Activated CD4-positive, alpha-beta T cell treated with anti-CD3 and anti-CD28 coated beads for 1 hour (primary cell): ENCODE measurements at regions not wholly inside any gene's neighbourhood (a gene's known extent, or its start where the extent isn't known, plus 50 kb on each side); places are given as distances from the start of the nearest gene placed in this dataset.

Experiments
- DNase-seq: peaks from one replicate; pipeline ENCODE4 v3.0.0-alpha.2; 2020

DNA sequence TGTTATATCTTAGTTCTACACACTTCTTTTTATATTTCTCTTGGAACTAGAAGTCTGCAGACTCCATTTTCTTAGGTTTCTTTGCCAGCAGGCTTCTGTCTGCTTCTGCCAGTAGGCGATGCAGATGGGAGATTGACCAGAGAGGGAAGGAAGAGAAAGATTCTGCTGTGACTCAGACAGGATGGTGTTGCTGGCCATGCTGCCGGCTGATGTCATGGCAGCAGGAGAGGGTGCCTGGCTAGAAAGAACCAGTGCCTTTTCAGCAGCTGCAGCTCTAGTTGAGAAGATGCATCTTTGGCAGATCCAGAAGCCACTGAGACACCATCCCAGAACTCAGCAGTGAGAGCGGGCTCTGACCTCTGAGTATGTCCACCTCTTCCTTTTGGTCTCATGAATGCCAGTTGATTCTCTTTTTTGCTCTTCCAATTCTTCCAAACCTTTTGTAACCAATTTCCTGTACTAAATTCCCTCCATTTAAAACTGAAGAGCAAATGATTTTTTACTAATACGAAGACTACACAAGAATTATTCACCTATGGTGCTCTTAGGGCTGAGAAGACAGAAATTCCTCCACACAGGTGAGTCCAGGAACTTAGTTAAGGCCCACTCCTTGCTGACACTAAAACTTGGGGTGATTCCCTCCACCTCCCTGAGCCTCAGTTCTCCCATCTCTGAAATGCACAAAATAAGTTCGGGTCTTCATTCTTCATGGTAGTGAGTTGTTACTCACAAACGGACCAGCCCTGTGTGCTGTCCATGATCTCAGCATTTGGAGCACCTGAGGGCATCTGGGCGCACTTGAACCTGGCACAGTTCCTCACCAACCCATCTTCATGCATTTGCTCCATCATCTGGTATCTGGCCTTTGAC, 200.7 kb downstream of the MYCN start:
- DNase-seq, result no peak

DNA sequence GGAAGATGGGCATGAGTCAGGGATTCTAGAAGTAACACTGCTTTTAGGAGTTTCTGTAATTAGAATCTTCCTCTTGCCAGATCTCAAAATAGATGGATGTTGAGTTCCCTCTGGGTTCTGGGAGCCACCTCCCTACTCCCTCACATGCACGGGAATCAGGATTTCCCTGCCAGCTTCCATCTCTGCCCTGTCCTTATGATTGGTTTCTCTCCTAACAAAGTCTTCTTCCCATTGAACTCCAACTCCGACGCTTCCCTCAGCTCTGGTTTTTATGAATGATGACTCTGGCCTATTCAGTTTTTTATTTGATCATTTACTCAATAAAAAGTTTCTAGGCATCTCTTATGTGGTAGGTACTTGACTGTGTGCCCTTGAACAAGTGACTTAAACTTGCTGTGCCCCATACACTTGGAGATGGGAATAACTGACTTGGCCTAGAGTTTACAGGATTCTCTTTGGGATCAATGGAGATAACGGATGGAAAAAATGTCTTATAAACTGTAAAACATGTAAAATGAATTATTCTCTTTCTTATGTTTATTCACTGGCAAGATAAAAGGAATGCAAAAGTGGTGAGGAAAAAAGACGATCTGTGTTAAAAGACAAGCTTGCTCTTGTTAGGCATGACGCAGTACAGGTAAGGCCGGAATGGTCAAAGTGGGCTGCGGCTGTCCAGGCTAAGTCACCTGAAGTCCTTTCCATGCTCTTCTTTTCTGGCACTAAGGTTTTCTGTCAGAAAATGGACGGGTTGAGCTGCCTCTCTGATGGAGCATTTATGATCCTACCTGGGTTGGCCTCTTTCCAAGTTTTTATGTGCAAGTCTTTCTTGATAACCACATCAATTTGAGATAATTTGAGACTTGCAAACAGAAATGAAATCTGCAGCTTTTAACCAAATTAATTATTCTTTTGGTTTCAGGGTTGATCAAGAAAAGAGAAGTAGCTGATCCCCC, 199.6 kb downstream of the MYCN start:
- no peak for DNase-seq

DNA sequence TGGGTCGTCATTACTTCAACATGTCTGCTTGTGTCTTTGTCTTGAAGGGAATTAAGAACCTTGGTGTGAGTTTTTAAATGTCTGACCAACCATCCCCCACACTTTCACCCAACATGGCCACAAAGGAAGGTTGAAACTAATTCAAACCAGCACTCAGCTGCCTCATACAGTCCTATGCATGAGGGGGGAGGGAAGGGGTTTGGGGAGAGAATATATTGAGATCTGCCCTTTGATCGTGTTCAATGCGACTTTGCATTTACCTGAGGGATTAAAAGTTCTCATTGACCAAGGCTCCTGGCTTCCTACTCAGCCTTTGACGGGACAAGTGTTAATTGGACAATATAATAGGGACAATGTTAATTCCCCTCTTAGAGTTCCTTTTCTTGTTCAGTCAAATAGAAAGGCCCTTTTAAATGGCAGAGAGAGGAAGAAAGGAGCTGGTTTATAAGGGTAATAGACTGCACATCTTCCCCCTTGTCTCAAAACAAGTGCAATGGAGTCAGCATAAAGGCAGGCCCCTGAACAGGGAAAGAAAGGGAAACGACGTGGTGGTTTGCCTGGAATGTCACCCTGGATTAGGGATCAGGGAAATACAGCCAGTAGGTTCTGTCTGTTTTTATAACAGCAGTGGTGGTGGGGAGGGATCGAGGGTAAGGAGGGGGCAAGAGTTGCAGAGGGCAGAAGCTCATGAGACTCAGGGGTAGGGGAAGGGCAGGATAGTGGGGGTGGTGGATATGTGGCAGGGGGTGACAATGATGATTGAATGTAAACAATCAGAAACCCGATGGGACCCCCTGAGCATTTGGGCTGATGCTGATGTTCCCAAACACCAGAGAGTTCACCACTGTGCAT, 198.7 kb downstream of the MYCN start:
- no peak for DNase-seq

DNA sequence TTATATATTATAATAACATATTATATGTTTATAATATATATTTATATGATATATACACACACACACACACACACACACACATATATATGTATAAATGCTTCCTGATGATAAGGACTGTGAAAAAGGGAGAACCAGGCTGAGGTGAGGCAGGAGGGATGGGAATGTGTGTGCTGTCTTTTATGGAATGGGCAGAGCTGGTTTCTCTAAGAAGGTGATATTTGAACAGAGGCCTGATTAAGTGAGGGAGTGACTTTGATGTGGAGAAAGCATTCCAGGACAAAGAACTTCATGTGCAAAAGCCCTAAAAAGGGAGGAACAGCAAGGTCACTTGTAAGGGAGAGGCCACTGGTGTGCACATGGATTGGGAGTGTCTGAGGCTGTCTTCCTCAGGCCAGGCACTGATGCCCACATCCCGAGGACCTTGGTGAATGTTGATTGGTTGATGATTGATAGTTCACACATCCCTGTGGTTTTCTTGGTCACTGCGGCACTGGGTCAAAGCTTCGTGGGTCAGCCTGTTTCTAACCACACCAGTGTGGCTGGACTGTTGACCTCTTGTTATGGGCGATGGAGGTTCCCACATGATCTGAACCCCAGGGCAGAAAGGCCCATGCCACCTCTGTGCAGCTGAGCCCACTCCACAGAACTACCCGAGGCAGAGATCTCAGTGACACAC, 196.9 kb downstream of the MYCN start:
- no peak for DNase-seq

DNA sequence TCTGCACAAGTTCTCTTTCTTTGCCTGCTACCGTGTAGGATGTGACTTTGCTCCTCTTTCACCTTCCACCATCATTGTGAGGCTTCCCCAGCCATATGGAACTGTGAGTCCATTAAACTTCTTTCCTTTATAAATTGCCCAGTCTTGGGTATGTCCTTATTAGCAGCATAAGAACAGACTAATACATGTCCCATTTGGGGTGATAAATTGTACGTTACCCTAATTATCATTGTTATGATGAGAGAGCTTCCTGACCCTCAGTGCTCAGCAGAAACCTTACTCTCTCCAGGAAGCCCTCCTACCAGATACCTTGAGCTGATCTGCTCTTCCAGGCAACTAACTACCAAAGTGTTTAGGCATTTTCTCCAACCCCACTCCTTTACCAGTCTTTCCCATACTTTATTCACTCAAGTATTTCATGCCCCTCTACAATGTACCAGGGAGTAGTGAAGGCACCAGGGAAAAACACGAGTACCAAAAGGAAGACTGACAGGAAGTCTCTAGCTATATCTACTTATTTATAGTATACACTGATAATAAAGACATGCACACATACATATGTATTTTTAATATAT, 196.2 kb downstream of the MYCN start:
- no peak for DNase-seq

DNA sequence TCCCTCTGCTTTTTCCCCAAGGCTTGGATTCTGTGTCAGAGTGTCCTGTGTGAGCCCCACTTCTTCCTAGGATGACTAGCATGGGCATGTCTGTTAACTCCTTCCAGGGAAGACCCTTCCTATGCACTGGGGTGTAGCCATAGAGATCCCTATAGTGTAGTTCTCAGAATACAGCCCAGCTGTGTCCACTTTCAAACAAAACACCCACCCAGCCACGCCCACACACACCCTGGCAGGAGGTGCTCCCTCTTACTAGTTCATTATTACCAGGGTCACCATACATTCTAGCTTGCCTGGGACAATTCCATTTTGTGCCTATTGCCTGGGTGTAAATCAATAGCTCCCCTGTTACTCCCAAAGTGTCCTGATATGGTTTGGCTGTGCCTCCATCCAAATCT, 195.6 kb downstream of the MYCN start:
- DNase-seq, result no peak

DNA sequence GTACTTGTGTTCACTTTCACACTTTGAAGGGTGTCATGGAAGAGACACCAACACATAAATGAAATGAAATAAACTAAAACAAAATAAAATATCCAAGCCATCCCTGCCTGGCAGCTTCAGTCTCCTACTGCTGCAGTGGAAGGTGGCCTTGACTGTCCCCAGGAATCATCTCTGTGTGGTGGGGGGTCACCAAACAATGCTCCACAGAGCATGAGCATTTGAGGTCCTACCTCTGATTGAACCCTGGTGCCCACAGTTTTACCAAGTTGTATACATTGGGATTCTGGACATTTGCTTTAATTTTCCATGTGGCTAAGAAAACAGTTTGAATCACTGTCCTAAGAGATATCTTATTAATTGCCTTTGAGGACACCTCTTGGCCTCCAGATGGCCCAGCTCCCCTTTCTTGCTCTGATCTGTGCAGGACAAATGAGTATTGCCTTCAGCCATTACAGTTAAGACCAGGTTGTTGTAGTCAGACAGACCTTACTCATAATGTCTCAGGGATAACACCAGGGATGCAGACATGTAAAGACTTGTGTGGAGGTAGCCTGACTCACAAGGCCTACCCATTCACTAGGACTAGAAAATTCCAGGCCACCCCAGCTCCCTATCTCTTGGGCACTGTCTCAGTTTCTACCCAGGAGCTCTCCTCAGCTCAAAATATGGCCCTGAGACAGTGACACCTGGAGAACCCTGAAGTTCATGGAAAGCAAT, 195.0 kb downstream of the MYCN start:
- no peak for DNase-seq

DNA sequence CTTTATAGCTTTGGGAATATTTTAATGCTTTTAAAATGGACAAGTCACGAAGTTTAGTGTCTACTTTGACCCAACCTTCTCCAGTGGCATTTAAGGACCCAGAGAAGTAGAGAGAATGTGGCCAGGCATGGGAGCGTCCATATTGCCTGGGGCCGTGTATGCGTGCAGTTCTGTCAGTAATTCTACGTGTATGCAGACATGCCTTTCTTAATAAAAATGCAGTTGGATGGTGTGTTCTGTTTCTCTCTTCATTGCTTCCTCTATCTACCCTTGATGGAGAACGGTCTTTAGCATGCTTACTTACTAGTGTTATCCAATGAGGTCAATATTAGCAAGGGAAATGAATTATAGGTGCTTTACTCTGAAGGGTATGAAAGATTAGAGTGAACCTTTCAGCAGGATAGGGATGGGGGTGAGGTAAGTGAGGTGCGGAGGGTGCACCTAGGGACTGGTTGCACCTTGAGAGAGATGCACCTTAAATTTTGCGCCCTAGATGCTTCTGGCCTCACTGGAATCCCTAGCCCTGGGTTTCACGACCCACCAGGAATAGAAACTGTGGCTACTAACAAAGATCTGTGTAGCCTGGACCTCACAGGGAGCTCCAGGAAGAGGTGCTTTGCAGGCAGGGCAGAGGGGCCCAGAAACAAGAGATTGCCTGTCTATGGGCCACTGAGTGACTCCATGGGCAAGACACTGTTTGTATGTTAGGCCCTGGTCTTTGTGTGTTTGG, 194.3 kb downstream of the MYCN start:
- no peak for DNase-seq

DNA sequence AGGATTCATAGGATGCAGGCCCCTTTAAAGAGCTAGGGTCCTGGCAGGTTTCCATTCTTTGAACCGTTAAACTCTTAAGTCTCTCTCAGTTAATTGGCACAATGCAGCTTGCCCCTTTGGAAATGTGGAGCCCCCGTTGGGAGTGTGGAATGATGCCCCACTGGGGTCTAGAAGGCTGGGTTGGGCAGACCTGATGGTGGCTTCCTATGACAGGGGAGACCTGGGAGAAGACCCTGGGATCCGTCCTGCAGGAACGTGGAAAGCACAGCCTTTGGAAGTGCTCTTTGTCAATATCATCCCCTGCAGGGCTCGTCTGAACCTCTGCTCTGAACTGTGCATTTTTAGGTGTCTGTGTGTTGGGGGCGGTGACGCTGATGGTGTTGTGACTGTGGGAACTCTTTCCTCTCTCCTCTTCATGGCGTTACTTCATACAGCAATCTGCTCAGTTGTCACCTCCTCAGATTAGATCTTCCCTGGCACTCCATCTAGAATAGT, 190.6 kb downstream of the MYCN start:
- DNase-seq, result no peak

DNA sequence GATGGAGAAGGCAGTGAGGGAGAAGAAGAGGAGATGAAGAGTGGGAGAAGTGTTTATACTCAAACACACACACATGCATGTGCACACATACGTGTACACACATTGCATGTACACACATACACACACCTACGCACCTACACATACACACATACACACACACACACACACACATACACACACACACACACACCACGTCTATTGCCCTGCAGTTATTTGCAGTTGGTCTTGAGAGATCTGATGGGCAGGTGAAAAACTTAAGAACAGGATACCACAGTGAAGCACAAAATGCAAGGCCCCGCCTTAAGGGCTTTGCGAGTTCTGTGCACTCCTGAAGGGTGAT, 190.2 kb downstream of the MYCN start:
- no peak for DNase-seq

DNA sequence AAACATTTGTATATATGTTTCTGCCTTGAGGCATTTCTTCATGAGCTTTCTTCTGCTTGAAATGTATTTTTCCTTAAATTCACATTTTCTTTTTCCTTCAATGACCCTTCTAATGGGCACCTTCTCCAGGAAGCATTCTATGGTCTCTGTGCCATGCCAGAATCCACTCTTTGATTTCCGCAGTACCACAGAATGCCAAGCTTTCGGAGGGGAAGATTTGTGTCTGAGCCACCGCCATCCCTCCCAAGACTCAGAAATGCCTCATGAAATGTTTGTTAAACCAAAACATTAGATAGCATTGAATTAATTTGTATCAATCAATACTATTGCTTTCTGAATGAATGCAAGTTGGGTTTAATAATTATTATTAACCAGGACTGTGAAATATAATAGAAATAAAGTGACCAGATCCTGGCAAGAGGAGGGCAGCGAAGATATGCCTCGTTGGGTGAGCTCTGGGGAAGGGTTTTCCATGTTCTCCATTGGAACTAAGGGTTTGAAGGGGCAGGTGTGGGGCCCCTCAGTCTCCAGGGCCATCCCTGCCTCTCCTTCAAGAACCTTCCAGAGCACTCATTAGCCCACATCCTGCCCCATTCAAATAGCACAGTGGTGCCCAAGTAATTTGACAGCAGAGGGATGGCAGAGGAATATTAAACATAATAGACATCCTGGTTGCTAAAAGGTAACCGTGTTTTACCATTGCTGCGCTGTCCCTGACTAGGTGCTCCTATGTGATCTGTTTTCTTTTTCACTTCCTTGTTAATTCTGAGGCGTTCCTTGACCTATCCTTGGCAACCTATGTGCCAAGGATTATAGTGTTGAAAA, 189.6 kb downstream of the MYCN start:
- DNase-seq, result no peak

DNA sequence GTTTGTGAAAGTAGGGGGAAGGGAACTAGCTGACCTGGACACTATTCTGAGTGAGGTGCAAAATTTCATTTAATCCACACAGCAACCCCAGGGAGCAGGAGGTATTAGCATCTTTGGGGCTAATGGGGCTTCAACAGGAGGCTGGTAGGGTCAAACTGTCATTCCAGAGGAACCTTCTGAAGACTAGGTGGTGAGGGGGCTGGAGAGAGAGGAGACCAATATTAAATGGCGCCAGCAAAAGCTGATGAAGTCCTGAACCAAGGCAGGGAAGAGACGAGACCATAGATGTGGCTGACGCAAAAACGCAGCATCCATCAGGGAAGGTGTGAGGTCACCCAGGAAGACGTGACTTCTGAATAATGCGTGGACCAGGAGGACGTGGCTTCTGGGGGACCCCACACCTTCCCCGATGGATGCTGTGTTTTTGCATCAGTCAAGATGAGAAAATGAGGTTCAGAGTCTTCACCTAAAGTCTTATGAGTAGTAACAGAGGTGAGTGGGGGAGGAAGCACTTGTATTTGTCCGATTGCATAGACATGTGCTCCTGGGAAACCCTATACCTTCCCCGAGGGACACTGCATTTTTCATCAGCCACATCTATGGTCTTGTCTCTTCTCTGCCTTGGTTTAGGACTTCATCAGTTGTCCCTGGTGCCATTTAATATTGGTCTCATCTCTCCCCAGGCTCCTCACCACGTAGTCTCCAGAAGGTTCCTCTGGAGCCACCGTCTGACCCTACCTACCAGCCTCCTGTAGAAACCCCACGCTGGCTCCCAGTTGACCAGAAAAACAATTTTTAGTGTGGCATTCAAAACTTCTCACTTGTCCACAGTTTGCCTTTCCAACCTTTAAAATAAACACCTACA, 188.6 kb downstream of the MYCN start:
- no peak for DNase-seq

DNA sequence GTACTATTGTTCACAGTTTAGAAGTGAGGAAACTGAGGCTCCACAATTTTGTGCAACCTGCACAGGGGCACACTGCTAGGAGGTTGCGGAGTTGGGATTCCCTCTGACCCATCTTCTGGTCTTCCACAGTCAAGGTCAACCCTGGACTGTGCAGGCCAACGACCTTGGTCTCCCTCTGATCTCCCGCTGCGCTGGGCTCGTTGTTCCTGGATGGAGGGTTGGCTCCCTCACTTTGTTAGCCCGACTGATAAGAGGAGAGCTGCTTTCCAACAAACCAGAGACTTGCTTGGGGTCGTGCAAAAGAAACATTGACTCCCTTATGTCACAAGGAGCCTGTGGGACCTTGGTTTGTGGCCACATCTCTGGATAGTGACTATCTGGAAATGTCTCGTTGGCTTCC, 187.6 kb downstream of the MYCN start:
- no peak for DNase-seq

DNA sequence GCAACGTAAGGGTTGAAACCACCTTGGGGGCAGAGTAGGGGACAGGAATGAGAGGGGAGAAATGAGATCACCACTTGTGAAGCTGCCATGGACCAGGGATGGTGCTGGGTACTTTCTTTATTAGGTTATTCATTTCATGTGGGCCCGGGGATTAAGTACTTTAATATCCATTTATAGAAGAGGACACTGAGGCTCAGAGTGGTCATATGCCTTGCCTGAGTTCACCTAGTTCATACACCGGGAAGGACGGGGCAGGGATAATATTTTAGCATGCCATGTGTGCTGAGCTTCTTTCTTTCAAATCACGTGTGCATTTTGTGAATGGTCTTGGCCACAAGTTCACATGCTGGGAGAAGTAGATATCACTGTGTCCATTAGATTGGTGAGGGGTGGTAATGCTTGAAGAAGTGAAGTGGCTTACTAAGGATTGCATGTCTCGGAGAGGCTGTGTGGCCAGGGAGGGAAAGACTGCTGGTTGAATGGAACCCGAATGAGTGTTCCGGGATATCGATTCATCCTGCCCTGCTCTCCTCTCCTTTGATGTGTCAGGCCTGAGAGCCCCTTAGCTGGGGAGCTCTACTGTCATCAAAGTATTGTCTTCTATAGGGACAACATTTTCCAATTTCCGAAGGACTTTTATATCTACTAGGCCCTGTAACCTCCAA, 187.1 kb downstream of the MYCN start:
- DNase-seq, result no peak

DNA sequence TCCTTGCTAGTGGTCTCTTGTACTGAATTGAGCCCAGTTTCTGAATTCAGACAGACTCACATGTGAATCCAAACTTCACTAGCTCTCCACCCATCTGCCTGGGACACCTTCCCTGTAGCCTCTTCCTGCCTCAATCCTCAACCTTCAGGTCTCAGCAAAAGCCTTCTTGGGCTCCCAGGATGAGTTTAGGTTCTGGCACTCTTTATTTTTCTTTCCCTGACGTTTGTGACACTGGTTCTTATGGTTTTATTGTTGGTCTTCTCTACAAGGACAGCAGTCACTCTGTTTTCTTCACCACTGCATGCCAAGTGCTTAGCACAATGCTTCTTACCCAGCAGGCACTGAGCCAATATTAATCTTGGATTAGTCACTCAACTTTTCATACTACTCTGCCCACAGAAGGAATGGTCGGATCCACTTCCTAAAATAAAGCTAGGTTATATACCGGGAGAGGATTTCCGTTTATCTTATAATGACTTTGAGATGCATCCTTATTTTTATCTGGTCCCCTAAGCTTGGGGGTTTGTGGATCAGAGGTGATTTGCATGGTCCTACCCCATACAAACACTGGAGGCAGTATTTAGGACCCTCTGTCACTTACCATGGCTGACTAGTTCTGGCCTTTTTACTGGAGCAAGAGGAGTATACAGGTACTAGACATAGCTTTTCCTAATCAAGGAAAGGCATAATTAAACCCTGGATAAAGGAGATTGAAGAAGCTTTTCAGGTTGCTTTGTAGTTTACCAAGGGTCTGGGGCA, 186.3 kb downstream of the MYCN start:
- no peak for DNase-seq

DNA sequence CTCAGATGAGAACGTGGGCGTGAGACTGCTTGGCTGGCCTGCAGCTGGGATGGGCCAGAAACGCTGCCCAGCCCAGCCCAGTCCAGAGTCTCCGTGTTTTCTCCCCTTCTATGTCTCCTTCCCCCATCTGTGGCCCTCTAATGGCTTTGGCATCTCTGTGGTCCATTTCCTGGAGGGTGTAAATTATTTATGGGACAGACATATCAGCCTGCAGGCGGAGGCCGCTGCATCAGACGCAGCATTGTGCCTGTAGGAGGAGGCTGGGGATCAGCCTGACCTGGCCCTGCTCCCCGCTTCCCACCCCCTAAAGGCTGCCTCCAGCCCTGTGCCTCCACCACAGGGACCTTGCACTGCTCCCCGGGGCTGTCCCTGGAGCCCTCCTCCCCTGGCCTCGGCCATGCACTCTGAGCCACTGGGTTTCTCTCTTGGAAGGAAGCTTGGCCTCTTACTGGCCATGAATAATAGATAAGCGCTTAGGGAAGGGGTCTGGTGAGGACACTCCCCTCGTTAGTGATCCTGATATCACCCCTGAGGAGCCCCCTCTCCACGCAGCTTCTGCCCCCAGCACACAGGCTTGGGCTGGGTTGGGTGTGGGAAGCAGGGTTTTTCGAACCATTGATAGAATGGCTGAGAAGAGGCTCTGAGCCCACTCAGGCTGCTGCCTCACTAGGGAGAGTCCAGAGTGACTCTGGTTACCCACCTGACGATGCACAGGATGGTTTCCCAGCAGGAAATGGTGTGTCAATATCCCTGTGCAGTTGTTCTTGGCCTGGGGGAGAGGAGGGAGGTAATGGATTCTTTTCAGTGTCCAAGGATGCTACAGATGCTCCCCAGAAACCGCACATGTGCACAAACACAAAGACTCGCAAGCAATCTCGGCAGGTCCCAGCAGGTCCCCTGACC, 185.5 kb downstream of the MYCN start:
- no peak for DNase-seq
